ENCODE measurements at regions not wholly inside any gene's neighbourhood (a gene's known extent, or its start where the extent isn't known, plus 50 kb on each side); places are given as distances from the start of the nearest gene placed in this dataset.

GRCh38 chr4:141909541-141909940 is 273.2 kb downstream of the IL15 start:
- TF ChIP-seq POLR2A (IDR thresholded peaks at IDR 0.05; ENCODE audit: low read length) (no peak), GATA1 (IDR thresholded peaks at IDR 0.05; ENCODE audit: low read depth, low read length) (no peak)
